H4 (cell line): ENCODE measurements at regions not wholly inside any gene's neighbourhood (a gene's known extent, or its start where the extent isn't known, plus 50 kb on each side); places are given as distances from the start of the nearest gene placed in this dataset.
A peak's percentile ranks its signal among the peaks of the same experiment; 100 is the strongest.
"Not testable (repeated sequence)": the region's sequence is repeated elsewhere in the genome, so short reads cannot be mapped to it uniquely, and the experiment has no call there.

Source experiments
- DNase-seq: peaks from one replicate; pipeline ENCODE4 v3.0.0-alpha.2; 2015; ENCODE audit warnings: low spot score

DNA sequence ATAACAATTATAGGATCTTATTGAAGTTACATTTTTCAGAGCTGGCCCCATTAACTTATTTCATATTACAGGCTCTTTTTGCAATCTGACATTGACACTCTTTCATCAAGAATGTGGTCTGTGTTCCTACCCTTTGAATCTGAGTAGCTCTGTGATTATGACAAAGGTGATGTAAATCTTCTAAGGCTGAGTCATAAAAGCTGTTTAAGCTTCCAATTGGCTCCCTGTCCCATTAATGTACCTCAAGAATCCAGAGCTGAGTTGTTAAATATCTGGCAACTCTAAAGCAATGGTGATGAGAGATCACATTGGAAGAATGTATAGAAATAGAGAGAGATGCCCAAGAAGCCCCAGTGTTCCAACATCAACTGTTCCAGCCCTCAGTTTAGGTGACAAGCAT lies 178.5 kb upstream of the DEPDC1 start:
- no peak for DNase-seq

DNA sequence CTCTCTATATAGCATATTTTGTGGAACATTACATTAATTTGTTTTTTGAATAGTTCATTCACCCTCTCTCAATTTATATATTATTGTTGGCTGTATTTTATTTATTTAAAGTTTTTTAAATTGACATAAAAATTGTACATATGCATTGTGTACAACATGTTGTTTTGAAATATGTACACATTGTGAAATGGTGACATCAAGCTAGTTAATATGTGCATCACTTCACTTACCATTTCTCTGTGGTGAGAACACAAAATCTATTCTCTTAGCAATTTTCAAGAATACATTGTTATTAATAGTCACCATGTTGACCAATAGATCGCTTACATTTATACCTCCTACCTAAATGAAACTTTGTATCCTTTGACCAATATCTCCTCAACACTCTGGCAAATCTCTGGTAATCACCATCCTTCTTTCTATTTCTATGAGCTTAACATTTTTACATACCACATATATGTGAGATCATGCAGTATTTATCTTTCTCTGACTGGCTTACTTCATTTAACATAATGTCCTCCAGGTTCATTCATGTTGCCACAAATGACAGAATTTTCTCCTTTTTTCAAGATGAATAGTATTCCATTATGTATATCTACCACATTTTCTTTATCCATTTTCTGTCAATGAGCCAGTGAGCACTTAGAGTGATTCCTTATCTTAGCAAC lies 180.9 kb upstream of the DEPDC1 start:
- no peak for DNase-seq

DNA sequence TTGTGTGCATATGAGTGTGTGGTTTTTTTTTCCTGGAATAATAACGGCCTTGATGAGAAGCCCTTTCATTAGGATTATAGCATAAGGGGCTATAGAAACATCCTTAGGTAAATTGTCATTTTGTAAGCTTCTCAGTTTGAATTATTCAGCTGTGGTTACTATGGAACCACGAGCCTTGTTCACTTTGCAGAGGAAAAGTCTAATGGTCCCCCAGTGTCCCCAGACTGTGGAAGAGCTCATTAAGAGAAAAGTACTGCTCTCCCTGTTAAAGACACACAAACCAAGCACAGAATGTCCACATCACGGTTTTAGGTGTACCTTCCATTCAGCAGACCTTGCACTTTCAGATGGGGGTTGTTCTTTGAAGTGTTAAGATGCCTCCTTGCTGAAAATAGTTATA lies 199.3 kb upstream of the DEPDC1 start:
- no peak for DNase-seq

DNA sequence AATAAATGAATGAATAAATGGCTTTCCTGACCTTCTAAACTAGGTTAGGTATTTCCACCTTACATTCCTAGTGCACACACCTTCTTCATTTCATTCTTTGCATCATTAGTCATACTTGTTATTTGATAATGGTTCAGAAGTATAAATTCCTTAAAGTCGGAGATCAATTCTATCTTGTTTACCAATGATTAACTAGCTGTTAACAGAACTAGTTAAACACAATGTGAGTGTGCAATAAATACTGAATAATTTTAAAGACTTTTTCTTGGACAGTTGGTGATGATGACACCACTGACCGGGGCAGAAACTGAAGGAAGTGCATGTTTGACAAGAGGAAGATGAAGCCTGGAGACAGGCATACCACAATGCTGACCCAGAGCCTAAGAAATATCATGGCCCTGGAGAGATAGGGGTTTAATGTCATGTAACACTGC lies 207.1 kb upstream of the DEPDC1 start:
- DNase-seq: no peak

GRCh38 chr1:68704800-68705443 lies 208.0 kb upstream of the DEPDC1 start:
- DNase-seq: no peak

DNA sequence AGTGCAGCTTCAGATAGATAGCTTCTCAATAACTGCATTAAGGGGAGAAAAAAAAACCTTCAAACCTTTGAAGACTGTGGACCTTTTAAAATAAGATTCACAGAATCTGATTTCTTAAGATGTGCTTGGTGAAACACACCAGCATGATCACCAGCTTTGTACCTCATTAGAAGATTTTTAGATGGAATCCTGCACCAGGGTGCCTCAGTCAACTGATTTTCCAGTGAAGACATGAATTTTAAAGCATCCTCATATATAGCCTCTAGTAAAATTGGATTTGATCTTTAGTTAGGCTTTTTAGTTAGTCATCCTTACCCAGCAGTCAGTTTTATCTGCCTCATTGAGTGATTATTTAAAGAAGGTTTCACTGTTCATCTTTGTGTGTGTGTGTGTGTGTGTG lies 208.6 kb upstream of the DEPDC1 start:
- DNase-seq: no peak

DNA sequence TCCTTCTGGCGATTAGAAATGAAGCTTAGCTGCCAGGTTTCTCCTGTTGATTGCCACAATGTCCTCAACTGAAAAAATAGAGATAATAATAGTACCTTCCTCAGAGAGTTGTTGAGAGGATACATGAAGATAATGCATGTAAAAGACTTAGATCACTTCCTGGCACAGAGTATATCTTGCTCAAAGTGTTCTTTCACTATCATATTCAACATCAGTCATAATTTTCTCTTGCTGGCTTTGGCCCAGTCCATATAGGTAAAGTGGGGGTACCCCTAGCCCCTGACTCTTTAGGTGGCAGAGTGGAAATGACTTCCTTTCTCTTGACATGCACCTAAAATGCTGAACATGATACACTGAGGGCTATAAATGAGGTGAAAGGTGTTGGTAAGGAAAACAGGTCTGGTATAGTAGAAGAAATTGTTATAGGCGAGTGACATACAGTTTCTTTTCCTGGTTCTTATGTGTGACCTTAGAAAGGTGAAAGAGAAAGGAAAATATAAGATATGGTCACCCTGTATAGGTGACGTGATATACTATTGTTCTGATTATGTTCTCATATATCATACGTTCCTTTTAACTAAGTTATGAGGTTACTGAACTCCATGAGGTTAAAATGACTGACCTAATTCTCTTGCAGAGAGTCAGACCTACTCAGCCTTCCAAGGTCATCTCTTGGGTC lies 209.9 kb upstream of the DEPDC1 start:
- DNase-seq: no peak

DNA sequence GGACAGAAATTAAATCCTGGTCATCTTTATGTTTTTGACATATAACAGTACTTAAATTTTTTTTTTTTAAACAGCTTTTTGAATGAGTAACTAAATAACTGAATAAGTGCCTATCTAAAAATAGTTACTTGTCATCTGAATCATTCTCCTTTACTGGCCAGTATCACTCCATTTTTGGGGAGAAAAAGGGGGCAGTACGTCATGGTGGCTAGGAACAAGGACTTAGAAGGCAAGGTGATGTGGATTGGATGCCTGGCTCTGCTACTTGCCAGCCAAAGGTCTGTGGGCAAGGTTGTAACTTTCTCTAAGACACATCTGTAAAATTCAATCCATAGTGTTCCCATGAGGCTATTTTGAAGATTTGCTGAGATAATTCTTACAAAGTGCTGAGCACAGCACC lies 220.4 kb upstream of the DEPDC1 start:
- DNase-seq: no peak

GRCh38 chr1:68720476-68720875 lies 223.6 kb upstream of the DEPDC1 start:
- no peak for DNase-seq

GRCh38 chr1:68723791-68724190 lies 226.9 kb upstream of the DEPDC1 start:
- no peak for DNase-seq

- DNase-seq: peak; percentile 81
Observed at GRCh38 chr1:68725001-68725752, 228.3 kb upstream of the DEPDC1 start.

DNA sequence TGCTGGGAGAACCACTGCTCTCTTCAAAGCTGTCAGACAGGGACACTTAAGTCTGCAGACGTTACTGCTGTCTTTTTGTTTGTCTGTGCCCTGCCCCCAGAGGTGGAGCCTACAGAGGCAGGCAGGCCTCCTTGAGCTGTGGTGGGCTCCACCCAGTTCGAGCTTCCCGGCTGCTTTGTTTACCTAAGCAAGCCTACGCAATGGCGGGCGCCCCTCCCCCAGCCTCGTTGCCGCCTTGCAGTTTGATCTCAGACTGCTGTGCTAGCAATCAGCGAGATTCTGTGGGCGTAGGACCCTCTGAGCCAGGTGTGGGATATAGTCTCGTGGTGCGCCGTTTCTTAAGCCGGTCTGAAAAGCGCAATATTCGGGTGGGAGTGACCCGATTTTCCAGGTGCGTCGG lies 242.6 kb upstream of the DEPDC1 start:
- DNase-seq: not testable (repeated sequence)

DNA sequence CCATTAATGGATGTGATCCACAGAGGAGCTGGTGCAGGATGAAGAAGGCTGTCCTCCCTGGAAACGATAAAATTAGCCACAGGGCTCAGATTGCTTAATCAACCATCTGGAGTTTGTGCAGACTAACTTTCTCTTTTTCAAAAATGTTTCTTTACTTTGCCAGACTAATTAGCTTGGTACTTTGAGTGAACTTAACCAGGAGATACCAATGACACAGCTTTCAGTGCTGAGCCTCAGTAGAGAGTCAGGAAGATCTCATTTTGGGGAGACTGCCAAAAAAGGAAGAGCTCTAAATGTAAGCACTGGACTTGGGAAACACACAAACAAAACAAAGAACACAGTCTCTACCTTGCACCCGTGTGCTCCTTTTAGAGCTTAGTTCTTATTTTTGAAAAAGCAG lies 248.1 kb upstream of the DEPDC1 start:
- DNase-seq: peak; percentile 66

DNA sequence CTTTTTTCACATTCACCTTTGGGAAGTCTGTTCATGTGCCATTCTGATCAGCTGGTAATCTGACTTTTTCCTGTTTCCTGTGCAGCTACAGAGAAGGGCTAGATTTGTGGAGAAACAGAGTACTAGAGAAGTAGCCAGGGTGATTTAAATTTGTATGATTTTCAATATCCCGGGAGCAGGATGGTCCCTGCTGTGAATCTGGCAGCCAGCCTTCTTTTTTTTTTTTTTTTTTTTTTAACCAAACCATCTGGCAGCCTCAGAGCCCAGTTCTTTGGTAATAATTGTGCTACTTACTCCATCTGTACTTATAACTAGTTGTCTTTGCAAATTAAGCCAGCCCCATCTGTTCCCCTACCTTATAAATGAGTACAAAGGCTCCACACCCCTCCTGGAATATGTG lies 248.6 kb upstream of the DEPDC1 start:
- no peak for DNase-seq

GRCh38 chr1:68746378-68746777 lies 249.5 kb upstream of the DEPDC1 start:
- DNase-seq: no peak

- DNase-seq: no peak
Observed at GRCh38 chr1:68751723-68752122, 254.8 kb upstream of the DEPDC1 start.

- DNase-seq: no peak
Observed at GRCh38 chr1:68758666-68759209, 261.9 kb upstream of the DEPDC1 start.

GRCh38 chr1:68767941-68768340 lies 271.1 kb upstream of the DEPDC1 start:
- no peak for DNase-seq

DNA sequence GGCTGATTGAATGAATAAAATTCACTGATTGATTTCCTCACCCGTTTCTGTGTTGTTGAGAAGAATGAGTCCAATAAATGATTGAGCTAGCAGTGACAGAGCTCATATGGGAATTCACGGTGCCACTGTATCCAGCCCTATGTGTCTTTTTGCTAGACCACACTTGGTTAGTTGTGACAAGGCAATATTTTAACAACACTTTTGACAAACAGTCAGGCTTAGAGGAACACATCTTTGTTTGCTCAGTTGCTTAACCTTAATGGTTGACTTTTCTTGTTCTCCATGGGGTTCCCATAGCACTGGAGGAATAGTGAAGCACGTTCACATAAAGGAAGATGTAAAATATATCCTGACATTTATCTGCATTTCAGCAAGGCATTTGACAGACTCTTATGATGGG lies 273.9 kb upstream of the DEPDC1 start:
- no peak for DNase-seq

DNA sequence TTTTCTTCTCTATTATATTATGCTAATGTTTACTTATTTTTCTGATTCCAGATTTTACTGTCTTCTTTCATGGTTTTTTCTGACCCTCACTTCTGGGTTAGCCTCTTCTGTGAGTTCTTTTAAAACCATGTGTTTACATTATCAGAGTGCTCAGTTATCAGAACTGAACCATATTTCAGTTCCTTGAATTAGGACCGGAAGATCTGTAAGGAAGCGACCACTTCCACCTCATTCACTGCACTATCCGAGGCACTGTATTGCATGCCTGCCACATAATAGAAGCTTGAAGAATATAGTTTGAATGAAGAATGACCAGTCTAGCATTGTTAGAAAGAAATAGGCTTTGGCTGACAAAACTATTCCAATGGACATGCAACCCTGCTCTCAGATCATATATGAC lies 281.0 kb upstream of the DEPDC1 start:
- no peak for DNase-seq

- DNase-seq: not testable (repeated sequence)
Observed at GRCh38 chr1:68779841-68780240, 283.0 kb upstream of the DEPDC1 start.

DNA sequence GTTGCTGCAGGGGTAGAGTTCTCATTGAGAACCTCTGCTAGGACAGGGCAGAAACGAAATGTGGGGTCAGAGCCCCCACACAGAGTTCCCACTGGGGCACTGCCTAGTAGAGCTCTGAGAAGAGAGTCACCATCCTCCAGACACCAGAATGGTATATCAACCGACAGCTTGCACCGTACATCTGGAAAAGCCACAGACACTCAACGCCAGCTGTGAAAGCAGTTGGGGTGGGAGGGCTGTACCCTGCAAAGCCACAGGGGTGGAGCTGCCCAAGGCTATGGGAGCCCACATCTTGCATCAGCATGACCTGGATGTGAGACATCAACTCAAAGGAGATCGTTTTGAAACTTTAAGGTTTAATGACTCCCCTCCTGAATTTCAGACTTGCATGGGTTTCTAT lies 284.0 kb upstream of the DEPDC1 start:
- no peak for DNase-seq
